SK-N-SH treated with all-trans-retinoic acid at 6 μM for 48 hours (cell line): ENCODE measurements at regions not wholly inside any gene's neighbourhood (a gene's known extent, or its start where the extent isn't known, plus 50 kb on each side); places are given as distances from the start of the nearest gene placed in this dataset.

Source experiments
- ARNTL ChIP-seq: fragments of 450-650 bp; formaldehyde crosslinking; IDR thresholded peaks from 2 replicates; pipeline ENCODE4 v1.5.0; 2020; ENCODE audit warnings: low read depth, mild to moderate bottlenecking, moderate library complexity, borderline replicate concordance
- CREB5 ChIP-seq: fragments of 250-450 bp; sonication (Bioruptor Pico); IDR thresholded peaks from 2 replicates; pipeline ENCODE4 v1.5.1; 2020; ENCODE audit warnings: low read depth, mild to moderate bottlenecking, moderate library complexity
- CSRNP3 ChIP-seq: fragments of 250-450 bp; sonication (Bioruptor Pico); IDR thresholded peaks from 2 replicates; pipeline ENCODE4 v1.5.1; 2021; ENCODE audit warnings: mild to moderate bottlenecking, moderate library complexity
- ESRRG ChIP-seq: fragments of 250-450 bp; sonication (Bioruptor Pico); IDR thresholded peaks from 2 replicates; pipeline ENCODE4 v1.6.1; 2021; ENCODE audit warnings: mild to moderate bottlenecking
- GLIS3 ChIP-seq: fragments of 250-450 bp; sonication (Bioruptor Pico); IDR thresholded peaks from 2 replicates; pipeline ENCODE4 v1.5.0; 2020; ENCODE audit warnings: mild to moderate bottlenecking, moderate library complexity
- PATZ1 ChIP-seq: fragments of 250-450 bp; sonication (Bioruptor Pico); IDR thresholded peaks from 2 replicates; pipeline ENCODE4 v1.8.0; 2020; ENCODE audit warnings: mild to moderate bottlenecking, moderate library complexity, borderline replicate concordance
- POU6F1 ChIP-seq: fragments of 250-450 bp; sonication (Bioruptor Pico); IDR thresholded peaks from 2 replicates; pipeline ENCODE4 v1.8.0; 2021; ENCODE audit warnings: low read depth, mild to moderate bottlenecking, moderate library complexity, borderline replicate concordance
- PPARA ChIP-seq: fragments of 250-450 bp; sonication (Bioruptor Pico); IDR thresholded peaks from 2 replicates; pipeline ENCODE4 v1.5.0; 2020; ENCODE audit warnings: mild to moderate bottlenecking, borderline replicate concordance
- RARB ChIP-seq: fragments of 250-450 bp; sonication (Bioruptor Pico); IDR thresholded peaks from 2 replicates; pipeline ENCODE4 v1.8.0; 2021; ENCODE audit warnings: mild to moderate bottlenecking, moderate library complexity
- TOX ChIP-seq: fragments of 250-450 bp; sonication (Bioruptor Pico); IDR thresholded peaks from 2 replicates; pipeline ENCODE4 v1.8.0; 2021; ENCODE audit warnings: mild to moderate bottlenecking, moderate library complexity, borderline replicate concordance

GRCh38 chr6:28758818-28759235 lies 165.0 kb downstream of the TRIM27 start:
- TF ChIP-seq RARB (CRISPR knock-in tag) (no peak), TOX (CRISPR knock-in tag) (no peak), PATZ1 (CRISPR knock-in tag) (no peak), PPARA (CRISPR knock-in tag) (no peak), GLIS3 (no peak), CSRNP3 (CRISPR knock-in tag) (no peak), ESRRG (CRISPR knock-in tag) (no peak), ARNTL (no peak), POU6F1 (CRISPR knock-in tag) (no peak), CREB5 (CRISPR knock-in tag) (no peak)
